ENCODE measurements at regions not wholly inside any gene's neighbourhood (a gene's known extent, or its start where the extent isn't known, plus 50 kb on each side); places are given as distances from the start of the nearest gene placed in this dataset.

- no peaks in the 10 kb centered on the region for H3K9me3 ChIP-seq (ENCODE audit: low read depth, low read length)
- H3K4me2 ChIP-seq (ENCODE audit: insufficient read depth, low read length): no peak overlapping the region
- TF ChIP-seq, protein P1, sequence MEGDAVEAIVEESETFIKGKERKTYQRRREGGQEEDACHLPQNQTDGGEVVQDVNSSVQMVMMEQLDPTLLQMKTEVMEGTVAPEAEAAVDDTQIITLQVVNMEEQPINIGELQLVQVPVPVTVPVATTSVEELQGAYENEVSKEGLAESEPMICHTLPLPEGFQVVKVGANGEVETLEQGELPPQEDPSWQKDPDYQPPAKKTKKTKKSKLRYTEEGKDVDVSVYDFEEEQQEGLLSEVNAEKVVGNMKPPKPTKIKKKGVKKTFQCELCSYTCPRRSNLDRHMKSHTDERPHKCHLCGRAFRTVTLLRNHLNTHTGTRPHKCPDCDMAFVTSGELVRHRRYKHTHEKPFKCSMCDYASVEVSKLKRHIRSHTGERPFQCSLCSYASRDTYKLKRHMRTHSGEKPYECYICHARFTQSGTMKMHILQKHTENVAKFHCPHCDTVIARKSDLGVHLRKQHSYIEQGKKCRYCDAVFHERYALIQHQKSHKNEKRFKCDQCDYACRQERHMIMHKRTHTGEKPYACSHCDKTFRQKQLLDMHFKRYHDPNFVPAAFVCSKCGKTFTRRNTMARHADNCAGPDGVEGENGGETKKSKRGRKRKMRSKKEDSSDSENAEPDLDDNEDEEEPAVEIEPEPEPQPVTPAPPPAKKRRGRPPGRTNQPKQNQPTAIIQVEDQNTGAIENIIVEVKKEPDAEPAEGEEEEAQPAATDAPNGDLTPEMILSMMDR (IDR thresholded peaks at IDR 0.05; ENCODE audit: extremely low read depth, low read depth, low read length): no peak
Measured at GRCh38 chr16:86045591-86045971, 146.6 kb downstream of the IRF8 start.

GRCh38 chr16:86046026-86046425, 147.1 kb downstream of the IRF8 start:
- Histone ChIP-seq H4K20me1 (ENCODE audit: insufficient read depth, low read length) (no peaks in the 10 kb centered on the region), H3K36me3 (ENCODE audit: insufficient read depth, low read length) (no peaks in the 10 kb centered on the region), H3K9me3 (ENCODE audit: low read depth, low read length) (no peaks in the 10 kb centered on the region), H3K79me2 (ENCODE audit: insufficient read depth, low read length) (no peaks in the 10 kb centered on the region), H3K4me1 (ENCODE audit: insufficient read depth, low read length) (no peaks in the 10 kb centered on the region), H3K27me3 (ENCODE audit: insufficient read depth, low read length) (peaks cover 33% of the 10 kb centered on the region), H3K4me3 (ENCODE audit: insufficient read depth, low read length) (no peak overlapping the region), H3K27ac (ENCODE audit: low read depth, low read length) (no peak overlapping the region), H3K4me2 (ENCODE audit: insufficient read depth, low read length) (no peak overlapping the region), H2AFZ (ENCODE audit: low read length) (no peak overlapping the region)
- TF ChIP-seq, protein P1 (IDR thresholded peaks at IDR 0.05; ENCODE audit: extremely low read depth, low read depth, low read length): no peak
- DNase-seq (ENCODE audit: insufficient read length, low spot score, missing footprints): peak; percentile 71

More at GRCh38 chr16:86045591-86045971, 146.6 kb downstream of the IRF8 start:
- no peak overlapping the region for H3K4me3 ChIP-seq (ENCODE audit: insufficient read depth, low read length)
- no peaks in the 10 kb centered on the region for H4K20me1 ChIP-seq (ENCODE audit: insufficient read depth, low read length)
- no peak overlapping the region for H2AFZ ChIP-seq (ENCODE audit: low read length)
- H3K79me2 ChIP-seq (ENCODE audit: insufficient read depth, low read length): no peaks in the 10 kb centered on the region
- H3K4me1 ChIP-seq (ENCODE audit: insufficient read depth, low read length): no peaks in the 10 kb centered on the region
- no peaks in the 10 kb centered on the region for H3K36me3 ChIP-seq (ENCODE audit: insufficient read depth, low read length)
- no peak overlapping the region for H3K27ac ChIP-seq (ENCODE audit: low read depth, low read length)
- peaks cover 34% of the 10 kb centered on the region for H3K27me3 ChIP-seq (ENCODE audit: insufficient read depth, low read length)
- peak; percentile 51 for DNase-seq (ENCODE audit: insufficient read length, low spot score, missing footprints)

GRCh38 chr16:86046667-86047270, 147.8 kb downstream of the IRF8 start:
- H3K27me3 ChIP-seq (ENCODE audit: insufficient read depth, low read length): peaks cover 32% of the 10 kb centered on the region
- no peaks in the 10 kb centered on the region for H3K9me3 ChIP-seq (ENCODE audit: low read depth, low read length)
- H4K20me1 ChIP-seq (ENCODE audit: insufficient read depth, low read length): no peaks in the 10 kb centered on the region
- no peaks in the 10 kb centered on the region for H3K4me1 ChIP-seq (ENCODE audit: insufficient read depth, low read length)
- H3K36me3 ChIP-seq (ENCODE audit: insufficient read depth, low read length): no peaks in the 10 kb centered on the region
- H3K27ac ChIP-seq (ENCODE audit: low read depth, low read length): no peak overlapping the region
- no peaks in the 10 kb centered on the region for H3K79me2 ChIP-seq (ENCODE audit: insufficient read depth, low read length)
- H3K4me3 ChIP-seq (ENCODE audit: insufficient read depth, low read length): no peak overlapping the region
- DNase-seq (ENCODE audit: insufficient read length, low spot score, missing footprints): peak; percentile 57
- TF ChIP-seq, protein P1 (IDR thresholded peaks at IDR 0.05; ENCODE audit: extremely low read depth, low read depth, low read length): no peak
- no peak overlapping the region for H3K4me2 ChIP-seq (ENCODE audit: insufficient read depth, low read length)
- no peak overlapping the region for H2AFZ ChIP-seq (ENCODE audit: low read length)

DNA sequence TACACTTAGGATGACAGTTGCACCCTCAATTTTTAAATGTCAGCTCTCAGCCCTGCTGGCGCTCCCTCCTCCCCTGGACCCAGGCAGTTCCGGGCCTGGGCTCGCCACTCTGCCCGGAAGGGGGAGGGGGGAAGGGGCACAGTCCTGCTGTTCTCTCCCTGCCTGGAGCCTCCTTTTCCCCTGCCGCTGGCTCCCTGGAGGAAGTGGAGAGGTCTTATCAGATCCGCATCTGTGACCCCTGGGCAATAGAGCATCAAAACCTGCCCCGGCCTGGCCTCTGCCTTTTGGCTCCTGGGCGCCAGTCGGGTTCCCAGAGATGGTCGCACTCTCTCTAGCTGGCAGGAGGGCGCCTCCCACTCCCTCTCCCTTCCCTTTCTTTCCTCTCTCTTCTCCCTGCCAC, 149.3 kb downstream of the IRF8 start:
- H3K4me1 ChIP-seq (ENCODE audit: insufficient read depth, low read length): no peaks in the 10 kb centered on the region
- TF ChIP-seq, protein P1 (IDR thresholded peaks at IDR 0.05; ENCODE audit: extremely low read depth, low read depth, low read length): no peak
- no peak overlapping the region for H2AFZ ChIP-seq (ENCODE audit: low read length)
- H3K27me3 ChIP-seq (ENCODE audit: insufficient read depth, low read length): peaks cover 23% of the 10 kb centered on the region
- no peaks in the 10 kb centered on the region for H3K9me3 ChIP-seq (ENCODE audit: low read depth, low read length)
- H3K4me2 ChIP-seq (ENCODE audit: insufficient read depth, low read length): no peak overlapping the region
- no peaks in the 10 kb centered on the region for H4K20me1 ChIP-seq (ENCODE audit: insufficient read depth, low read length)
- no peak overlapping the region for H3K27ac ChIP-seq (ENCODE audit: low read depth, low read length)
- no peak for DNase-seq (ENCODE audit: insufficient read length, low spot score, missing footprints)
- no peaks in the 10 kb centered on the region for H3K79me2 ChIP-seq (ENCODE audit: insufficient read depth, low read length)
- H3K36me3 ChIP-seq (ENCODE audit: insufficient read depth, low read length): no peaks in the 10 kb centered on the region
- no peak overlapping the region for H3K4me3 ChIP-seq (ENCODE audit: insufficient read depth, low read length)
